ENCODE measurements at regions not wholly inside any gene's neighbourhood (a gene's known extent, or its start where the extent isn't known, plus 50 kb on each side); places are given as distances from the start of the nearest gene placed in this dataset.

GRCh38 chr4:180603791-180604190 is 1639.4 kb upstream of the TENM3 start:
- Histone ChIP-seq H3K4me3 (no peak overlapping the region), H3K36me3 (no peaks in the 10 kb centered on the region), H3K27me3 (no peaks in the 10 kb centered on the region), H3K9me3 (no peaks in the 10 kb centered on the region), H3K4me1 (no peaks in the 10 kb centered on the region), H3K27ac (no peak overlapping the region)
- intact Hi-C loops (cut with DNase I) = no loop called here
- TF ChIP-seq, protein P1, sequence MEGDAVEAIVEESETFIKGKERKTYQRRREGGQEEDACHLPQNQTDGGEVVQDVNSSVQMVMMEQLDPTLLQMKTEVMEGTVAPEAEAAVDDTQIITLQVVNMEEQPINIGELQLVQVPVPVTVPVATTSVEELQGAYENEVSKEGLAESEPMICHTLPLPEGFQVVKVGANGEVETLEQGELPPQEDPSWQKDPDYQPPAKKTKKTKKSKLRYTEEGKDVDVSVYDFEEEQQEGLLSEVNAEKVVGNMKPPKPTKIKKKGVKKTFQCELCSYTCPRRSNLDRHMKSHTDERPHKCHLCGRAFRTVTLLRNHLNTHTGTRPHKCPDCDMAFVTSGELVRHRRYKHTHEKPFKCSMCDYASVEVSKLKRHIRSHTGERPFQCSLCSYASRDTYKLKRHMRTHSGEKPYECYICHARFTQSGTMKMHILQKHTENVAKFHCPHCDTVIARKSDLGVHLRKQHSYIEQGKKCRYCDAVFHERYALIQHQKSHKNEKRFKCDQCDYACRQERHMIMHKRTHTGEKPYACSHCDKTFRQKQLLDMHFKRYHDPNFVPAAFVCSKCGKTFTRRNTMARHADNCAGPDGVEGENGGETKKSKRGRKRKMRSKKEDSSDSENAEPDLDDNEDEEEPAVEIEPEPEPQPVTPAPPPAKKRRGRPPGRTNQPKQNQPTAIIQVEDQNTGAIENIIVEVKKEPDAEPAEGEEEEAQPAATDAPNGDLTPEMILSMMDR (IDR thresholded peaks at IDR 0.05) = no peak
- ATAC-seq (no peak), DNase-seq (no peak)

GRCh38 chr4:180610324-180610723 is 1632.9 kb upstream of the TENM3 start:
- Histone ChIP-seq H3K27ac (no peak overlapping the region), H3K4me3 (no peak overlapping the region), H3K27me3 (no peaks in the 10 kb centered on the region), H3K4me1 (no peaks in the 10 kb centered on the region), H3K9me3 (no peaks in the 10 kb centered on the region), H3K36me3 (no peaks in the 10 kb centered on the region)
- TF ChIP-seq, protein P1 (IDR thresholded peaks at IDR 0.05) = no peak
- intact Hi-C loops (cut with DNase I) = no loop called here
- ATAC-seq (no peak), DNase-seq (no peak)

DNA sequence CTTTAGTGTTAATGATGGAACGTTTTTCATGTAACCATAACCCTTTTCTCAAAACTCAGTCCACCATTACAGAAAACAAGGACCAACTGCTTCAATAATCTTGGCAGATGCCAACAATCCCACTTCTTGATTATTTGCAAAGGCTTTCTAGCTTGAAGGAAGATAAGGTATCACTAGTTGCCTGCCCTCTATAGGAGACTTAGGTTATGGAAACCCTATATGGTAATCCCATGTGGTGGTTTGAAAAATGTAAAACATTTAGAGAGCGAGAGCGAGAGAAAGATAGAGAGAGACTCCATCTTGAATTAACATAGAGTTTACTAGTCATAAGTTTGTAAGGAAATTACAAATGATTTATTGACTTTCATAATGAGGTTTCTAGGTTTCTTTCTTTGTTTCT is 1627.5 kb upstream of the TENM3 start:
- TF ChIP-seq, protein P1 (IDR thresholded peaks at IDR 0.05) = no peak
- Histone ChIP-seq H3K27me3 (no peaks in the 10 kb centered on the region), H3K9me3 (no peaks in the 10 kb centered on the region), H3K27ac (no peak overlapping the region), H3K4me3 (no peak overlapping the region), H3K36me3 (no peaks in the 10 kb centered on the region), H3K4me1 (no peaks in the 10 kb centered on the region)
- intact Hi-C loops (cut with DNase I) = no loop called here
- ATAC-seq = no peak
- DNase-seq = no peak

DNA sequence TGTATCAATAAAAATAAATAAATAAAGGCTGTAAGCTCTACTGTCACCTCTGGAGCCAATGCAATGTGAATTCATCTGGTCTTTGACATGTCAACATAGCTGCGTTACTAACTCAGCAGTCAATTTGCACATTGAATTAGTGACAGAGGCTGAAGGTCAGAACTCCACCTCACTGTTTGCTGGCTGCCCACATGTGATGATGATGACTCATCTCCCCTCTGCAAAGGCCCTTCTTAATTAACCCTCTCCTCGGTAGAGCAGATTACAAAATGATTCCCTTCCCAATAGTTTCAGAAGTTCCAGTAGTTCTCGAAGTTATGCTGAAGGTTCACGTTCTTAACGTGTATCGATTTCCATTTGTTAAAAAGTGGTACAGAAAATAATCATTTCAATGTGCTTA is 1626.0 kb upstream of the TENM3 start:
- Histone ChIP-seq H3K36me3 (no peaks in the 10 kb centered on the region), H3K27me3 (no peaks in the 10 kb centered on the region), H3K4me3 (no peak overlapping the region), H3K4me1 (no peaks in the 10 kb centered on the region), H3K9me3 (no peaks in the 10 kb centered on the region), H3K27ac (no peak overlapping the region)
- ATAC-seq (no peak), DNase-seq (no peak)
- intact Hi-C loops (cut with DNase I) = no loop called here
- TF ChIP-seq, protein P1 (IDR thresholded peaks at IDR 0.05) = no peak

GRCh38 chr4:180618396-180618795 is 1624.8 kb upstream of the TENM3 start:
- H3K27me3 ChIP-seq = no peaks in the 10 kb centered on the region
- DNase-seq = no peak
- H3K4me3 ChIP-seq = no peak overlapping the region
- no peak for ATAC-seq
- TF ChIP-seq, protein P1 (IDR thresholded peaks at IDR 0.05) = no peak
- intact Hi-C loops (cut with DNase I) = no loop called here
- H3K27ac ChIP-seq = no peak overlapping the region
- no peaks in the 10 kb centered on the region for H3K9me3 ChIP-seq
- H3K4me1 ChIP-seq = no peaks in the 10 kb centered on the region
- H3K36me3 ChIP-seq = no peaks in the 10 kb centered on the region

- Histone ChIP-seq H3K36me3 (no peaks in the 10 kb centered on the region), H3K27ac (no peak overlapping the region), H3K9me3 (no peaks in the 10 kb centered on the region), H3K4me3 (no peak overlapping the region), H3K27me3 (no peaks in the 10 kb centered on the region), H3K4me1 (no peaks in the 10 kb centered on the region)
- intact Hi-C loops (cut with DNase I) = no loop called here
- ATAC-seq (no peak), DNase-seq (no peak)
- TF ChIP-seq, protein P1 (IDR thresholded peaks at IDR 0.05) = no peak
Measured at GRCh38 chr4:180619440-180619839, 1623.8 kb upstream of the TENM3 start.
